SK-N-SH treated with all-trans-retinoic acid at 6 μM for 48 hours (cell line): ENCODE measurements at regions not wholly inside any gene's neighbourhood (a gene's known extent, or its start where the extent isn't known, plus 50 kb on each side); places are given as distances from the start of the nearest gene placed in this dataset.

Source experiments
- ATAC-seq: fragments of 200-7000 bp; cut with Tn5 transposase; 3 replicates; pipeline ENCODE4 v1.9.1; 2020; ENCODE audit warnings: mild to moderate bottlenecking, moderate library complexity
- ARNTL ChIP-seq: fragments of 450-650 bp; formaldehyde crosslinking; IDR thresholded peaks from 2 replicates; pipeline ENCODE4 v1.5.0; 2020; ENCODE audit warnings: low read depth, mild to moderate bottlenecking, moderate library complexity, borderline replicate concordance
- BACH2 ChIP-seq: fragments of 250-450 bp; sonication (Bioruptor Pico); IDR thresholded peaks from 2 replicates; pipeline ENCODE4 v1.9.0; 2021; ENCODE audit warnings: mild to moderate bottlenecking, borderline replicate concordance
- CSDC2 ChIP-seq: fragments of 250-450 bp; sonication (Bioruptor Pico); IDR thresholded peaks from 2 replicates; pipeline ENCODE4 v1.5.0; 2020; ENCODE audit warnings: mild to moderate bottlenecking, moderate library complexity
- CSRNP3 ChIP-seq: fragments of 250-450 bp; sonication (Bioruptor Pico); IDR thresholded peaks from 2 replicates; pipeline ENCODE4 v1.5.1; 2021; ENCODE audit warnings: mild to moderate bottlenecking, moderate library complexity
- ESRRG ChIP-seq: fragments of 250-450 bp; sonication (Bioruptor Pico); IDR thresholded peaks from 2 replicates; pipeline ENCODE4 v1.6.1; 2021; ENCODE audit warnings: mild to moderate bottlenecking
- GLIS3 ChIP-seq: fragments of 250-450 bp; sonication (Bioruptor Pico); IDR thresholded peaks from 2 replicates; pipeline ENCODE4 v1.5.0; 2020; ENCODE audit warnings: mild to moderate bottlenecking, moderate library complexity
- ISL1 ChIP-seq: fragments of 250-450 bp; sonication (Bioruptor Pico); IDR thresholded peaks from 2 replicates; pipeline ENCODE4 v2.1.2; 2022; ENCODE audit warnings: mild to moderate bottlenecking, moderate library complexity
- OSR1 ChIP-seq: fragments of 250-450 bp; sonication (Bioruptor Pico); IDR thresholded peaks from 2 replicates; pipeline ENCODE4 v1.8.0; 2022; ENCODE audit warnings: moderate library complexity, mild to moderate bottlenecking, inconsistent platforms
- POU6F1 ChIP-seq: fragments of 250-450 bp; sonication (Bioruptor Pico); IDR thresholded peaks from 2 replicates; pipeline ENCODE4 v1.8.0; 2021; ENCODE audit warnings: low read depth, mild to moderate bottlenecking, moderate library complexity, borderline replicate concordance
- PPARA ChIP-seq: fragments of 250-450 bp; sonication (Bioruptor Pico); IDR thresholded peaks from 2 replicates; pipeline ENCODE4 v1.5.0; 2020; ENCODE audit warnings: mild to moderate bottlenecking, borderline replicate concordance
- RARB ChIP-seq: fragments of 250-450 bp; sonication (Bioruptor Pico); IDR thresholded peaks from 2 replicates; pipeline ENCODE4 v1.8.0; 2021; ENCODE audit warnings: mild to moderate bottlenecking, moderate library complexity
- SNAI2 ChIP-seq: fragments of 250-450 bp; sonication (Bioruptor Pico); IDR thresholded peaks from 2 replicates; pipeline ENCODE4 v1.5.0; 2020; ENCODE audit warnings: mild to moderate bottlenecking, moderate library complexity
- TCF4 ChIP-seq: fragments of 250-450 bp; sonication (Bioruptor Pico); IDR thresholded peaks from 2 replicates; pipeline ENCODE4 v1.8.0; 2021; ENCODE audit warnings: mild to moderate bottlenecking, moderate library complexity, borderline replicate concordance
- TSHZ2 ChIP-seq: fragments of 250-450 bp; sonication (Bioruptor Pico); IDR thresholded peaks from 2 replicates; pipeline ENCODE4 v1.5.0; 2020; ENCODE audit warnings: mild to moderate bottlenecking, moderate library complexity
- ZC3H10 ChIP-seq: fragments of 250-450 bp; sonication (Bioruptor Pico); IDR thresholded peaks from 2 replicates; pipeline ENCODE4 v1.5.1; 2021; ENCODE audit warnings: mild to moderate bottlenecking, moderate library complexity
- ZFP3 ChIP-seq: fragments of 250-450 bp; sonication (Bioruptor Pico); IDR thresholded peaks from 2 replicates; pipeline ENCODE4 v1.5.0; 2020; ENCODE audit warnings: mild to moderate bottlenecking, moderate library complexity
- ZFP30 ChIP-seq: fragments of 450-650 bp; formaldehyde crosslinking; IDR thresholded peaks from 2 replicates; pipeline ENCODE4 v1.5.0; 2022; ENCODE audit warnings: mild to moderate bottlenecking, moderate library complexity
- ZNF565 ChIP-seq: fragments of 450-650 bp; formaldehyde crosslinking; conservative IDR thresholded peaks from 2 replicates; pipeline ENCODE4 v1.5.0; 2020; ENCODE audit warnings: low read depth, mild to moderate bottlenecking, moderate library complexity
- ZNF70 ChIP-seq: fragments of 450-650 bp; formaldehyde crosslinking; IDR thresholded peaks from 2 replicates; pipeline ENCODE4 v1.5.0; 2020; ENCODE audit warnings: mild to moderate bottlenecking, moderate library complexity
- ZNF8 ChIP-seq: fragments of 450-650 bp; formaldehyde crosslinking; IDR thresholded peaks from 2 replicates; pipeline ENCODE4 v1.5.0; 2020; ENCODE audit warnings: mild to moderate bottlenecking, moderate library complexity
- TF ChIP-seq, protein P1 (sequence below): fragments of 250-450 bp; sonication (Bioruptor Pico); IDR thresholded peaks from 2 replicates; pipeline ENCODE4 v1.8.0; 2020; ENCODE audit warnings: mild to moderate bottlenecking, moderate library complexity, borderline replicate concordance
- TF ChIP-seq, protein P2 (sequence below): fragments of 250-450 bp; sonication (Bioruptor Pico); IDR thresholded peaks from 2 replicates; pipeline ENCODE4 v1.5.1; 2020; ENCODE audit warnings: low read depth, mild to moderate bottlenecking, moderate library complexity

GRCh38 chr12:118655588-118655987 lies 279.2 kb downstream of the SUDS3 start:
- ATAC-seq, result no peak
- no peak for TF ChIP-seq GLIS3 (CRISPR knock-in tag)
- TF ChIP-seq CSRNP3 (CRISPR knock-in tag), result no peak
- no peak for TF ChIP-seq ISL1
- TF ChIP-seq ZNF8 (CRISPR knock-in tag), result no peak
- no peak for TF ChIP-seq ZFP30 (CRISPR knock-in tag)
- TF ChIP-seq ESRRG (CRISPR knock-in tag), result no peak
- TF ChIP-seq RARB (CRISPR knock-in tag), result no peak
- TF ChIP-seq ARNTL (CRISPR knock-in tag), result no peak
- TF ChIP-seq OSR1 (CRISPR knock-in tag), result no peak
- TF ChIP-seq, protein P1, sequence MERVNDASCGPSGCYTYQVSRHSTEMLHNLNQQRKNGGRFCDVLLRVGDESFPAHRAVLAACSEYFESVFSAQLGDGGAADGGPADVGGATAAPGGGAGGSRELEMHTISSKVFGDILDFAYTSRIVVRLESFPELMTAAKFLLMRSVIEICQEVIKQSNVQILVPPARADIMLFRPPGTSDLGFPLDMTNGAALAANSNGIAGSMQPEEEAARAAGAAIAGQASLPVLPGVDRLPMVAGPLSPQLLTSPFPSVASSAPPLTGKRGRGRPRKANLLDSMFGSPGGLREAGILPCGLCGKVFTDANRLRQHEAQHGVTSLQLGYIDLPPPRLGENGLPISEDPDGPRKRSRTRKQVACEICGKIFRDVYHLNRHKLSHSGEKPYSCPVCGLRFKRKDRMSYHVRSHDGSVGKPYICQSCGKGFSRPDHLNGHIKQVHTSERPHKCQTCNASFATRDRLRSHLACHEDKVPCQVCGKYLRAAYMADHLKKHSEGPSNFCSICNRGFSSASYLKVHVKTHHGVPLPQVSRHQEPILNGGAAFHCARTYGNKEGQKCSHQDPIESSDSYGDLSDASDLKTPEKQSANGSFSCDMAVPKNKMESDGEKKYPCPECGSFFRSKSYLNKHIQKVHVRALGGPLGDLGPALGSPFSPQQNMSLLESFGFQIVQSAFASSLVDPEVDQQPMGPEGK, result no peak
- no peak for TF ChIP-seq ZNF70 (CRISPR knock-in tag)
- no peak for TF ChIP-seq TCF4 (CRISPR knock-in tag)
- TF ChIP-seq CSDC2 (CRISPR knock-in tag), result no peak
- TF ChIP-seq ZFP3, result no peak
- no peak for TF ChIP-seq TSHZ2 (CRISPR knock-in tag)
- no peak for TF ChIP-seq POU6F1 (CRISPR knock-in tag)

GRCh38 chr12:118680356-118680963 lies 300.9 kb upstream of the SRRM4 start:
- no peak for ATAC-seq
- TF ChIP-seq ZFP30 (CRISPR knock-in tag) (no peak), PPARA (CRISPR knock-in tag) (no peak), ZC3H10 (no peak), TCF4 (CRISPR knock-in tag) (no peak), ZNF565 (no peak), RARB (CRISPR knock-in tag) (no peak), SNAI2 (CRISPR knock-in tag) (no peak), ZFP3 (no peak)

- no peak for TF ChIP-seq ZNF565
- TF ChIP-seq BACH2 (CRISPR knock-in tag), result no peak
- TF ChIP-seq, protein P2, sequence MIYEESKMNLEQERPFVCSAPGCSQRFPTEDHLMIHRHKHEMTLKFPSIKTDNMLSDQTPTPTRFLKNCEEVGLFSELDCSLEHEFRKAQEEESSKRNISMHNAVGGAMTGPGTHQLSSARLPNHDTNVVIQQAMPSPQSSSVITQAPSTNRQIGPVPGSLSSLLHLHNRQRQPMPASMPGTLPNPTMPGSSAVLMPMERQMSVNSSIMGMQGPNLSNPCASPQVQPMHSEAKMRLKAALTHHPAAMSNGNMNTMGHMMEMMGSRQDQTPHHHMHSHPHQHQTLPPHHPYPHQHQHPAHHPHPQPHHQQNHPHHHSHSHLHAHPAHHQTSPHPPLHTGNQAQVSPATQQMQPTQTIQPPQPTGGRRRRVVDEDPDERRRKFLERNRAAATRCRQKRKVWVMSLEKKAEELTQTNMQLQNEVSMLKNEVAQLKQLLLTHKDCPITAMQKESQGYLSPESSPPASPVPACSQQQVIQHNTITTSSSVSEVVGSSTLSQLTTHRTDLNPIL (CRISPR knock-in tag), result no peak
- TF ChIP-seq, protein P1, result no peak
- TF ChIP-seq PPARA (CRISPR knock-in tag), result no peak
- TF ChIP-seq ZC3H10, result no peak
- no peak for TF ChIP-seq ZNF8 (CRISPR knock-in tag)
- no peak for TF ChIP-seq SNAI2 (CRISPR knock-in tag)
- no peak for TF ChIP-seq ISL1
- no peak for TF ChIP-seq OSR1 (CRISPR knock-in tag)
- TF ChIP-seq ESRRG (CRISPR knock-in tag), result no peak
- TF ChIP-seq TCF4 (CRISPR knock-in tag), result no peak
- TF ChIP-seq, all 23 proteins: peak for 0
- no peak for ATAC-seq
Measured at GRCh38 chr12:118682656-118683055, 298.7 kb upstream of the SRRM4 start.
